ENCODE measurements at regions not wholly inside any gene's neighbourhood (a gene's known extent, or its start where the extent isn't known, plus 50 kb on each side); places are given as distances from the start of the nearest gene placed in this dataset.

GRCh38 chr14:45698462-45699134 lies 445.6 kb upstream of the MIS18BP1 start (continued):
- no peak for TF ChIP-seq TAF1 (IDR thresholded peaks at IDR 0.05; ENCODE audit: low read depth, low read length)
- TF ChIP-seq CHD2 (IDR thresholded peaks at IDR 0.05; ENCODE audit: low read length) = no peak
- no peak for TF ChIP-seq FOSL1 (IDR thresholded peaks at IDR 0.05; ENCODE audit: insufficient read depth, low read depth, low read length)
- TF ChIP-seq MAX (IDR thresholded peaks at IDR 0.05) = no peak
- no peak for TF ChIP-seq BACH1 (IDR thresholded peaks at IDR 0.05; ENCODE audit: low read length)
- no peak for TF ChIP-seq KDM5A (IDR thresholded peaks at IDR 0.05; ENCODE audit: low read length)

Measured in H1 (cell line).